Mesenteric fat pad (tissue), 1 donor: ENCODE measurements at regions not wholly inside any gene's neighbourhood (a gene's known extent, or its start where the extent isn't known, plus 50 kb on each side); places are given as distances from the start of the nearest gene placed in this dataset.

Experiments used
- DNase-seq: peaks from one replicate; pipeline ENCODE4 v3.0.0-alpha.2; 2020; ENCODE audit warnings: low spot score
- donor health status: DM: yes; HTN: yes; CAD: no.

GRCh38 chr10:8533462-8533861, 479.0 kb downstream of the GATA3 start:
- no peak for DNase-seq

DNA sequence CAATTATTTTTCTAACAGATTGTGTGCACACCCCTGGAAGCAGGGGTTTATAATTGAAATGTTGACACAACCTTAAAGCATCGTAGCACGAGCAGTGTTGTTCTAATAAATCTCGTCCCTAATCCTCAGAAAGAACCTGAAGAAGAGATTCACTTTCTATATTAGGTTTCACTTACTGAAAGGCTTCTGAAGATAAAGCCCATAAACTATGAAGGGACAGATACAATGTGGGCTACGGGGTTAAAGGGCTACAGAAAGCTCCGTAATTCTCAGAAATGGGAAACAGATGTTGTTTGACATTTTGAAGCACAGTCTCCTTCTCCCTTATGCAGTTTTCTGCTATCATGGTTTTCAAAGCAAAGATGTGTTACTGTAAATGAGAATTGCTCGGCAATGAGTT, 479.6 kb downstream of the GATA3 start:
- DNase-seq, result no peak

DNA sequence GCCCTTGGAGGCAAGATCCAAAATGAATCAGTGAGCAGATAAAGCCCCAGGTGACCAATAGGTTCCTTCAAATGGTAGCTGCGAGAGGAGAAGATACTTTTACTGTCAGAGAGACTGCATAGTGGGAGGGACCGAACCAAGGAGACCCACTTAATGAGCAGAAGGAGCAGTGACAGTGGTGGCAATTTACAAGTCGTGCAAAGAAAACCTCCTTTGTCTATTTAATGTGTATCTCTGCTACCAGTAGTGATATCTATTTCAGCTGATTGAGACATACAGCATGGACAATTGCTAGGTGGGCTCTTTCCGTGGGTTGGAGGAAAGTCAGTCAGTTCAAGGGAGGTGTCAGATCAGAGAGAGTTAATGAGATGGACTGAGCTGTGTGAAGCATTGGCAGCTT, 480.4 kb downstream of the GATA3 start:
- DNase-seq, result no peak

GRCh38 chr10:8539056-8539455, 484.6 kb downstream of the GATA3 start:
- no peak for DNase-seq

GRCh38 chr10:8543361-8544056, 489.0 kb downstream of the GATA3 start:
- no peak for DNase-seq

DNA sequence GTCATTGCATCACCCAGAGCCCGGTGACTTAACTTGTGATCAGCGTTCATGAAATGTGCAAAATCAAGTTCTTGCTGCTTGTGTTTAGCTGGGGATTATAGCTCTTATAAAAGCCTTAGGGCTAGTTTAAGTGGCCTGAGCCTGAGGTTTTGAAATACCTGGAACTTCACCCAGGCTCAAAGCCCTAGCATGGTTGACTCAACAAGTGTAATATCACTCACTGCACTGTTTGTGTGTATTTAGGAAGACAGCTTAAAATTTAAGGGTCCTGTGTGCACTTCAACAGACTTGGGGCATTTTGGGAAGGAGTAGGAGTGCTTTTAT, 489.5 kb downstream of the GATA3 start:
- DNase-seq, result no peak

DNA sequence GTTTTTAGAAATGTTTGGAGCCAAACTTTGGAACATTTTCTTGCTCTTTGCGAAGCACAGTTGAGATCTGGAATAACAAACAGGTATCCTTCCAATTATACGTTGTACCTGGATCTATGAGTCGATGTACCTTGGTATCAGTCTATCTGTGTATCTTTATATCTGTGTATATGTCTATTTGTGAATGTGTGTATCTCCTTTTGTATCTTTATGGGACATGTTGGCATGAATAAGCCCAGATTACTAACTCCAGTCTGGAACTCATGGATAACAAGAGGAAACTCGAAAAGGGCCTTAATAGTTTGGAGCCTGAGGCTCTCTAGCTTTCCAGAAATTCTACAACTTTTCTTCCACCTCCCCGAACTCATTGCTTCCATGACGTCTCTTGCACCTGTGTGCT, 490.0 kb downstream of the GATA3 start:
- DNase-seq, result no peak

- no peak for DNase-seq
Observed at GRCh38 chr10:8554574-8554973, 500.1 kb downstream of the GATA3 start.

DNA sequence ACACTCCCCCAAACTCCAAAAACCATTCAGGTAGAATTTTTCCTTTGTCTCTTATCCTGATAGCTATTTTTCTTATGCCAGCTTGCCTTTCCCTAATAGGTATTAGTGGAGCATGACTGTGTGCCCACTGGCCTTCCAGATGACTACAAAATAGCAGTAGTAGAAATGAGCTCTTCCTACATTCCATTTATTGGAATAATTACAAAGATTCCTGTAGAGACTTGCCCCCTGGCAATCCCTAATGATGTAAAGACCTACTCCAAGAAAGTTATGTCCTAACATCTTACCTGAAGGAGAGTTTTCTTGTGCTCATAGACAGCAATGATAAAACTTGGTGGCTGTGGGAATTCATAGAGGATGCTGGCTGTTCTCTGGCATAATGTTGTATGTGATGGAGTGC, 501.8 kb downstream of the GATA3 start:
- DNase-seq, result no peak

GRCh38 chr10:8563478-8563877, 509.0 kb downstream of the GATA3 start:
- DNase-seq, result no peak

DNA sequence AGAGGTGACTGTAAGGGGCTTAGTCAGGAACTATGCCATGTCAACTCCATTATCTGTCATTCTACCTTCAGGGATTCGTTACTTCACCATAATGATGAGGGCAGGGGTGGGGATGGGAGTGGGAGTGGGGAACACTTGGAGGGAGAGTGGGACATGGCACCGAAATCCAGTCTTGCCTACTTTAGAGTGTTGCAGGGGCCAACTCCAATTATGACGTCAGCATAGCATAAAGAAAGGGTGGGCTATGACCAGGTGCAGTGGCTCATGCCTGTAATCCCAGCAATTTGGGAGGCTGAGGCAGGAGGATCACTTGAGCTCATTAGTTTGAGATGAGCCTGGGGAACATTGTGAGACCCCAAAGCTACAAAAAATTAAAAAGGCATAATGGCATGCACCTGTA, 512.2 kb downstream of the GATA3 start:
- DNase-seq, result no peak

- no peak for DNase-seq
Observed at GRCh38 chr10:8568401-8568800, 513.9 kb downstream of the GATA3 start.

GRCh38 chr10:8575620-8576019, 521.1 kb downstream of the GATA3 start:
- no peak for DNase-seq

- DNase-seq, result no peak
Observed at GRCh38 chr10:8576281-8576680, 521.8 kb downstream of the GATA3 start.

DNA sequence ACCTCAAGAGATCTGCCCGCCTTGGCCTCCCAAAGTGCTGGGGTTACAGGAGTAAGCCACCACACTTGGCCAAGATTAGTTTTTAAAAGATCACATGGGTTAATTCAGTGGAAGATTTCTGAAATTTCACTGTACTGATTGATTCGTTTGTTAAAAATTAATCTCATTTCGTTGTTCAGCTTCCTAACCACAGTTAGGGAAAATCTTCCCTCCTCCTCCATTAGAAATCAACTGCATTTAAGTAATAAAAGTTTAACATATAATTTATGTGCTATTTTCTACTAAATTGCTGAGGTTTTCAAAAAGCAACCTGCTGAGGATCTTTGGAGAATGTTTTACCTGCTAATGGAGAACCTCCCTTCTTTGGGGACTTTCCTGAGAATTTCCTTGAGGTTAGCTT, 522.4 kb downstream of the GATA3 start:
- DNase-seq, result no peak

- no peak for DNase-seq
Observed at GRCh38 chr10:8577686-8578085, 523.2 kb downstream of the GATA3 start.

GRCh38 chr10:8581521-8582225, 527.2 kb downstream of the GATA3 start:
- DNase-seq, result no peak

DNA sequence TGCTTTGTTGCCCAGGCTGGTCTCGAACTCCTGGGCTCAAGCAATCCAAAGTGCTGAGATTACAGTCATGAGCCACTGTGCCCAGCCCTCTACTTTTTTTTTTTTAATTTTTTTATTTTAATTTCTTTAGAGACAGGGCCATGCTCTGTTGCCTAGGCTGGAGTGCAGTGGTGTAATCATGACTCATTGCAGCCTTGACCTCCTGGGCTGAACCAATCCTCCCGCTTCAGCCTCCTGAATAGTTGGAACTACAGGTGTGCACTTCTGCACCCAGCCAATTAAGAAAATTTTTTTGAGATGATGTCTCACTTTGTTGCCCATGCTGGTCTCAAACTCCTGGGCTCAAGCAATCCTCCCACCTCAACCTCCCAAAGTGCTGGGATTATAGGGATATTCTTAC, 528.6 kb downstream of the GATA3 start:
- no peak for DNase-seq

GRCh38 chr10:8584666-8585065, 530.2 kb downstream of the GATA3 start:
- no peak for DNase-seq

- DNase-seq, result no peak
Observed at GRCh38 chr10:8586504-8586903, 532.0 kb downstream of the GATA3 start.

DNA sequence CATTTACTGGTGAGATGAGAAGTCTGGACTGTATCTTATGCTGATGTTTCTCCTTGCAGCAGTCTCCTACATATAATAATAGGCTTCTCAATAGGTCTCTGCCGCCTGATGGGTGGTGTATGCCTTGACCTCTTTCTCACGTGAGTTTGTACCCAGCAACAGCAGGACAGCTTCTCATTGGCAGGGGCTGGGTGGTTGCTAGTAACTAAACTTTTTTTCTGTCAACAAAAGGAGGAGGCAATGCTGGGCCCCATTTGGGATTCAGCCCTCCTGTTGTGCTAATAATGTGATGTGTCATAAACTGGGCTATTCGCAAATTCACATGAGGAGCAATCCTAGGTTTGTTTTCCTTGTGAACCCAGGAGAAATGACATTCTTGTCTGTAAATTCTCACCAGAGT, 533.6 kb downstream of the GATA3 start:
- no peak for DNase-seq

GRCh38 chr10:8590518-8590917, 536.0 kb downstream of the GATA3 start:
- no peak for DNase-seq

DNA sequence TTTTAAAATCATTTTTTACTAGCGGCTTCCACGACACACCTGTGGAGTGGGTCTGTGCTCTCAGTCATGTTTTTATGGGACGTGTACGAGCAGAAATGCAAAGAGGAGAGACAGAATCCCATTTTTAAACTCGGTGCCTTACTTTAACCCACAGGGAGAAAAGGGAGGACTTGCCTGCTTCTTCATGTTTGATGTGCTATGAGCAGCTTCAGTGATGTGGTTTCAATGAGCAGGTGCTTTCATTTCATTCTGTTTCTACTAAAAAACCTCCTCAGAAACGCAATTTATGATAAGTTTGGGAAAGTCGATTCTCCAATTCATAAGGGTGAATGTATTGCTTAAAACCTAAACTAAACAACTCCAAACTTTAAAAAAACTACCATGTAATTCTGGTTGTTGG, 537.2 kb downstream of the GATA3 start:
- no peak for DNase-seq
